Testis (tissue), 2 donors: ENCODE measurements at regions not wholly inside any gene's neighbourhood (a gene's known extent, or its start where the extent isn't known, plus 50 kb on each side); places are given as distances from the start of the nearest gene placed in this dataset.

Source experiments
- CTCF ChIP-seq, 3 experiments: fragments of 450-650 bp in 2 of 3; fragments of 200-600 bp in 1 of 3; sonication (generic) in 1 of 3; IDR thresholded peaks; one replicate each; pipeline ENCODE4 v1.5.1; 2016 to 2019; ENCODE audit warnings: antibody characterized with exemption in 3 of 3, mild to moderate bottlenecking in 2 of 3, moderate library complexity in 1 of 3
- POLR2A ChIP-seq: fragments of 450-650 bp; IDR thresholded peaks from one replicate; pipeline ENCODE4 v1.6.1; 2017; ENCODE audit warnings: antibody characterized with exemption, mild to moderate bottlenecking, moderate library complexity

DNA sequence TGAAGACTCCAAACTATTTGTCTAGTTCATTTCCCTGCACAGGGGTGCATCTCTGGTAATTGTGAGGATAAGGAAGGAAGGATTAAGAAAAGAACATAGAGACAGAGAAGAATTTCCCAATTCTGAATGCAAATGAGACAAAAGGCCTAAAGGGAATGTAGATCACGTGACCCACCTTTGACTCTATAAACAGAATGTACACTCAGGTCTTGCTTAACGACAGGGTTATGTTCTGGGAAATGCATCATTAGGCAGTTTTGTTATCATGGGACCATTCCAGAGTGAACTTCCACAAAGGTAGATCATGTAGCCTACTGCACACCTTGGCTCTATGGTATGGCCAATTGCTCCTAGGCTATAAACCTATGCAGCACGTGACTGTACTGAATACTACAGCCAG lies 252.3 kb upstream of the ZP4 start:
- TF ChIP-seq CTCF (IDR thresholded peaks at IDR 0.05), result no peak
- TF ChIP-seq POLR2A, result no peak
